ENCODE measurements at regions not wholly inside any gene's neighbourhood (a gene's known extent, or its start where the extent isn't known, plus 50 kb on each side); places are given as distances from the start of the nearest gene placed in this dataset.
"Not testable (repeated sequence)": the region's sequence is repeated elsewhere in the genome, so short reads cannot be mapped to it uniquely, and the experiment has no call there.

- no peak for DNase-seq
These were observed 156.3 kb upstream of the COBL start for GRCh38 chr7:51472873-51473272.

- no peak for DNase-seq
These were observed 155.3 kb upstream of the COBL start for GRCh38 chr7:51471981-51472296.

GRCh38 chr7:51471210-51471980 lies 154.8 kb upstream of the COBL start:
- no peak for DNase-seq

- DNase-seq = peak; percentile 6
These were observed 150.9 kb upstream of the COBL start for GRCh38 chr7:51467384-51468017.

GRCh38 chr7:51459809-51460208 lies 143.2 kb upstream of the COBL start:
- DNase-seq = no peak

- no peak for DNase-seq
These were observed 142.1 kb upstream of the COBL start for GRCh38 chr7:51458693-51459092.

- DNase-seq = no peak
These were observed 140.5 kb upstream of the COBL start for GRCh38 chr7:51457079-51457478.

- no peak for DNase-seq
These were observed 139.9 kb upstream of the COBL start for GRCh38 chr7:51456431-51457060.

GRCh38 chr7:51455948-51456347 lies 139.3 kb upstream of the COBL start:
- no peak for DNase-seq

- no peak for DNase-seq
These were observed 138.9 kb upstream of the COBL start for GRCh38 chr7:51455513-51455912.

GRCh38 chr7:51455086-51455485 lies 138.5 kb upstream of the COBL start:
- no peak for DNase-seq

GRCh38 chr7:51452694-51453093 lies 136.1 kb upstream of the COBL start:
- DNase-seq = no peak

GRCh38 chr7:51451751-51452476 lies 135.3 kb upstream of the COBL start:
- DNase-seq = no peak

- DNase-seq = no peak
These were observed 133.9 kb upstream of the COBL start for GRCh38 chr7:51450541-51450940.

- DNase-seq = no peak
These were observed 130.2 kb upstream of the COBL start for GRCh38 chr7:51446785-51447184.

GRCh38 chr7:51446356-51446755 lies 129.7 kb upstream of the COBL start:
- no peak for DNase-seq

GRCh38 chr7:51444936-51445335 lies 128.3 kb upstream of the COBL start:
- DNase-seq = no peak

GRCh38 chr7:51430480-51431086 lies 114.0 kb upstream of the COBL start:
- DNase-seq = peak; percentile 40

- no peak for DNase-seq
These were observed 111.7 kb upstream of the COBL start for GRCh38 chr7:51428217-51428887.

- DNase-seq = no peak
These were observed 109.6 kb upstream of the COBL start for GRCh38 chr7:51426163-51426562.

GRCh38 chr7:51409934-51410333 lies 93.3 kb upstream of the COBL start:
- DNase-seq = not testable (repeated sequence)

- not testable (repeated sequence) for DNase-seq
These were observed 81.0 kb upstream of the COBL start for GRCh38 chr7:51397608-51398007.

- DNase-seq = not testable (repeated sequence)
These were observed 76.4 kb upstream of the COBL start for GRCh38 chr7:51393003-51393402.

Data from CD4-positive, alpha-beta T cell treated with Interleukin-17A for 1 hour (primary cell).